ENCODE measurements at regions not wholly inside any gene's neighbourhood (a gene's known extent, or its start where the extent isn't known, plus 50 kb on each side); places are given as distances from the start of the nearest gene placed in this dataset.

DNA sequence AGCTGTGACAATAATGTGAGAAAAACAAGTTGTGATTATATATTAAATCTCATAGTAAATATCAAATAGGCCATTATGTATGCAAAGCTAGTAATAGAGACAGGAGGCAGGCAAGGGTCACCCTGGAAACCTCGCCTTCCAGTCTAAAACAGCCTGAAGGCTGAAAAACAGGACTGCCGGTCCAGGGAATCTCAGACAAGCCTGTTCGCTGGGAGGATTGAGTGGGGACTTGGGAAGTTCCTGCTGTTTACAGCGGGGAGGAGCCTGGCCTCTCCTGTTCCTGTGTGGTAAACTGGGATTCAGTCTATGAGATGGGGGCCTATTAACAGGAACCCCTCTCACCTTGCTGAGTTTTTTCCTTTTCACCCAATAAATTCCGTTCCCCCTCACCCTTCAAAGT is 2317.3 kb downstream of the PCDH7 start:
- DNase-seq: no peak
- intact Hi-C loops (cut with DNase I): no loop called here
- H3K4me1 ChIP-seq (replicated peaks in 1 of 2): no peaks in the 10 kb centered on the region

DNA sequence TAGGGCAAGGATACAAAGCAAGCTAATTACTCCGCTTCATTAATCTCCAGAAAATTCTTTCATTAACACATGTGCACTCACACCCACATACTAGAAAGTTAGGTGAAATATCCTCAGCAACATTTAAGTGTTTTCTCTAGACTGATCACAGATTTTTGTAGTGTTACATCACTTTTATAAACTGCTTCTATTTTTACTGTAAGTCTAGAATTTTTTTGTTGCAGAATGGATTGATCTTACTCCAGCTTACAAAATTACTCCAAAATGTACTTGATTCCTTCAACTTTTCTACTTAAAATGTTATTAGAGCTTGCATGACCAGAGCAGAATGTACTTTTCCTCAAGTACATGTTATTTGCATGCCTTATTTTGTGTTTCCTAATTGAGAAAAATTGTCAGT is 2325.2 kb downstream of the PCDH7 start:
- intact Hi-C loops (cut with DNase I): no loop called here
- H3K36me3 ChIP-seq (replicated peaks in 1 of 2): no peaks in the 10 kb centered on the region
- TF ChIP-seq, protein P1, sequence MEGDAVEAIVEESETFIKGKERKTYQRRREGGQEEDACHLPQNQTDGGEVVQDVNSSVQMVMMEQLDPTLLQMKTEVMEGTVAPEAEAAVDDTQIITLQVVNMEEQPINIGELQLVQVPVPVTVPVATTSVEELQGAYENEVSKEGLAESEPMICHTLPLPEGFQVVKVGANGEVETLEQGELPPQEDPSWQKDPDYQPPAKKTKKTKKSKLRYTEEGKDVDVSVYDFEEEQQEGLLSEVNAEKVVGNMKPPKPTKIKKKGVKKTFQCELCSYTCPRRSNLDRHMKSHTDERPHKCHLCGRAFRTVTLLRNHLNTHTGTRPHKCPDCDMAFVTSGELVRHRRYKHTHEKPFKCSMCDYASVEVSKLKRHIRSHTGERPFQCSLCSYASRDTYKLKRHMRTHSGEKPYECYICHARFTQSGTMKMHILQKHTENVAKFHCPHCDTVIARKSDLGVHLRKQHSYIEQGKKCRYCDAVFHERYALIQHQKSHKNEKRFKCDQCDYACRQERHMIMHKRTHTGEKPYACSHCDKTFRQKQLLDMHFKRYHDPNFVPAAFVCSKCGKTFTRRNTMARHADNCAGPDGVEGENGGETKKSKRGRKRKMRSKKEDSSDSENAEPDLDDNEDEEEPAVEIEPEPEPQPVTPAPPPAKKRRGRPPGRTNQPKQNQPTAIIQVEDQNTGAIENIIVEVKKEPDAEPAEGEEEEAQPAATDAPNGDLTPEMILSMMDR (IDR thresholded peaks at IDR 0.05): no peak
- TF ChIP-seq POLR2A (IDR thresholded peaks at IDR 0.05): no peak
- H3K27ac ChIP-seq: no peak overlapping the region
- H3K27me3 ChIP-seq: no peaks in the 10 kb centered on the region
- H3K9me3 ChIP-seq (replicated peaks in 1 of 3): no peaks in the 10 kb centered on the region
- H3K4me1 ChIP-seq (replicated peaks in 1 of 2): no peaks in the 10 kb centered on the region
- WGBS, 4 donors: 62 to 89% (median 86%) methylated on average over 1 of the region's 1 CpG
- DNase-seq: no peak
- H3K4me3 ChIP-seq: no peak overlapping the region

More for the DNA sequence above, 2317.3 kb downstream of the PCDH7 start:
- 67 to 77% (median 70%) methylated on average over 5 of the region's 5 CpGs for WGBS, 4 donors
- Histone ChIP-seq H3K27me3 (no peaks in the 10 kb centered on the region), H3K4me3 (no peak overlapping the region), H3K36me3 (replicated peaks in 1 of 2) (no peaks in the 10 kb centered on the region), H3K9me3 (replicated peaks in 1 of 3) (no peaks in the 10 kb centered on the region), H3K27ac (no peak overlapping the region)
- TF ChIP-seq, protein P1 (IDR thresholded peaks at IDR 0.05): no peak
- no peak for TF ChIP-seq POLR2A (IDR thresholded peaks at IDR 0.05)

GRCh38 chr4:33052241-33052640 is 2332.1 kb downstream of the PCDH7 start:
- Histone ChIP-seq H3K9me3 (replicated peaks in 1 of 3) (peaks cover 0 to 8% (median 0%) of the 10 kb centered on the region in 3 donors), H3K27me3 (no peaks in the 10 kb centered on the region), H3K27ac (no peak overlapping the region), H3K4me3 (no peak overlapping the region), H3K36me3 (replicated peaks in 1 of 2) (no peaks in the 10 kb centered on the region), H3K4me1 (replicated peaks in 1 of 2) (no peaks in the 10 kb centered on the region)
- intact Hi-C loops (cut with DNase I): no loop called here
- TF ChIP-seq, protein P1 (IDR thresholded peaks at IDR 0.05): no peak
- TF ChIP-seq POLR2A (IDR thresholded peaks at IDR 0.05): no peak
- 67 to 76% (median 71%) methylated on average over 5 of the region's 5 CpGs for WGBS, 4 donors
- DNase-seq: no peak

- Histone ChIP-seq H3K4me1 (replicated peaks in 1 of 2) (no peaks in the 10 kb centered on the region), H3K27me3 (no peaks in the 10 kb centered on the region), H3K36me3 (replicated peaks in 1 of 2) (no peaks in the 10 kb centered on the region), H3K27ac (no peak overlapping the region), H3K4me3 (no peak overlapping the region), H3K9me3 (replicated peaks in 1 of 3) (peaks cover 0 to 8% (median 0%) of the 10 kb centered on the region in 3 donors)
- DNase-seq: no peak
- intact Hi-C loops (cut with DNase I): no loop called here
- no peak for TF ChIP-seq POLR2A (IDR thresholded peaks at IDR 0.05)
- TF ChIP-seq, protein P1 (IDR thresholded peaks at IDR 0.05): no peak
These were observed 2334.0 kb downstream of the PCDH7 start for GRCh38 chr4:33054161-33054560.

All from adrenal gland (tissue), 9 donors.